Calu3 (cell line): ENCODE measurements at regions not wholly inside any gene's neighbourhood (a gene's known extent, or its start where the extent isn't known, plus 50 kb on each side); places are given as distances from the start of the nearest gene placed in this dataset.

Source experiments
- BruUV-seq: library from RNA; stranded (reverse); fragments of 400-500 nt; replicated peaks from 2 replicates; lab custom pipeline; 2021; lab: Mats Ljungman, UMichigan
- CTCF ChIA-PET: fragments of 300-600 bp; sonication (Branson Sonifier 250); formaldehyde crosslinking; loops from one replicate; lab custom pipeline; 2022; ENCODE audit warnings: antibody characterized with exemption; lab: Charles Lee
- DNase-seq: peaks from one replicate; pipeline ENCODE4 v3.0.0; 2022
- H3K27ac Mint-ChIP-seq: one replicate; pipeline ENCODE4 v1.8.0; 2022; ENCODE audit warnings: mixed read lengths; ENCODE audit not compliant: unreplicated experiment
- H3K27me3 Mint-ChIP-seq: one replicate; pipeline ENCODE4 v1.8.0; 2022; ENCODE audit warnings: mixed read lengths; ENCODE audit not compliant: unreplicated experiment
- H3K36me3 Mint-ChIP-seq: one replicate; pipeline ENCODE4 v1.8.0; 2022; ENCODE audit warnings: mild to moderate bottlenecking, moderate library complexity, mixed read lengths; ENCODE audit not compliant: insufficient read depth, unreplicated experiment
- H3K4me1 Mint-ChIP-seq: one replicate; pipeline ENCODE4 v1.8.0; 2022; ENCODE audit warnings: mild to moderate bottlenecking, low read depth, mixed read lengths; ENCODE audit not compliant: unreplicated experiment
- H3K4me3 Mint-ChIP-seq: one replicate; pipeline ENCODE4 v1.8.0; 2022; ENCODE audit warnings: mild to moderate bottlenecking, low read depth, moderate library complexity, mixed read lengths; ENCODE audit not compliant: unreplicated experiment
- H3K9me3 Mint-ChIP-seq: one replicate; pipeline ENCODE4 v1.8.0; 2022; ENCODE audit warnings: low read depth, mixed read lengths; ENCODE audit not compliant: unreplicated experiment
- intact Hi-C: fragments of 100-400 bp; cut with micrococcal nuclease; formaldehyde crosslinking; loops from one replicate; pipeline ENCODE4 v1.10.0; 2022; ENCODE audit not compliant: unreplicated experiment
- TF ChIP-seq, protein P1 (sequence below): fragments of 200-600 bp; IDR thresholded peaks from one replicate; pipeline ENCODE4 v1.8.0; 2022; ENCODE audit warnings: antibody characterized with exemption; ENCODE audit not compliant: unreplicated experiment

DNA sequence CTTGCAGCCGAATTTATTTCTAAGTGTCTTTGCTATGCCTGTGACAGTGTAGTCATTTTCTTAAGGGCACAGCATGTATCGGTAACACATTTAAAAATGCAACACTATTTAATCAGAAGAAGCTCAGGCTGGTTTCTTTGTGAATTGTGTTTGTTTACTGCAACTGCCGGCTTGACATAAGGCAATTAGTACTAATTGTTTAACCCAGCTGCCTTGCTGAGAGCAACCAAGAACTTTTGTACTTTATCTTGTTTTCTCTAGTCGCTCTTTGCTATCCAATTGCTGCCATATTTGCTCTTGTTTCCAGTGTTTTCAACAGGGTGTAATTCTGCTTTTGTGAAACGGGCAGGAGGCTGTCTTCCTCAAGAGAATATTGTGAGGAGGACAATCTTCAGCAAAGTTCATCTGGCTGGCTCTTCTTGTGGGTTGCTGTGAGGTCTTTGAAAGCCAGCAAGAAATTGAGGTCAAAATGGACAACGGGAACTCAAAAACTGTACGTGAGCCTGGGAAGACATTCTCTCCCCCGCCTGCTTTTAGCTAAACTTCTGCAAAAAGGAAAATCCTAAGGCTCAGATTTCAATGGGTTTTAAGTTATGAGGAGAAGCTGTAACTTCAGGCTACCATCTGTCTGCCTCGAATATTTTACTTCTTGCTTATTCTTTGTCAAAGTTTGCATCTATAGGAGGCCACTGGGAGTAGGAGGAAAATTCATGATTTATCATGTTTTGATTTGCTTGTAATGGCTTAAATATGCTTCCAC is 75.8 kb upstream of the TSHZ3 start:
- no peaks in the 10 kb centered on the region for H3K27me3 Mint-ChIP-seq
- no TSS peak for BruUV-seq
- H3K4me3 Mint-ChIP-seq: no peak overlapping the region
- no peaks in the 10 kb centered on the region for H3K36me3 Mint-ChIP-seq
- H3K27ac Mint-ChIP-seq: no peak overlapping the region
- CTCF ChIA-PET: no interaction called here
- no peak for DNase-seq
- intact Hi-C loops: no loop called here
- TF ChIP-seq, protein P1, sequence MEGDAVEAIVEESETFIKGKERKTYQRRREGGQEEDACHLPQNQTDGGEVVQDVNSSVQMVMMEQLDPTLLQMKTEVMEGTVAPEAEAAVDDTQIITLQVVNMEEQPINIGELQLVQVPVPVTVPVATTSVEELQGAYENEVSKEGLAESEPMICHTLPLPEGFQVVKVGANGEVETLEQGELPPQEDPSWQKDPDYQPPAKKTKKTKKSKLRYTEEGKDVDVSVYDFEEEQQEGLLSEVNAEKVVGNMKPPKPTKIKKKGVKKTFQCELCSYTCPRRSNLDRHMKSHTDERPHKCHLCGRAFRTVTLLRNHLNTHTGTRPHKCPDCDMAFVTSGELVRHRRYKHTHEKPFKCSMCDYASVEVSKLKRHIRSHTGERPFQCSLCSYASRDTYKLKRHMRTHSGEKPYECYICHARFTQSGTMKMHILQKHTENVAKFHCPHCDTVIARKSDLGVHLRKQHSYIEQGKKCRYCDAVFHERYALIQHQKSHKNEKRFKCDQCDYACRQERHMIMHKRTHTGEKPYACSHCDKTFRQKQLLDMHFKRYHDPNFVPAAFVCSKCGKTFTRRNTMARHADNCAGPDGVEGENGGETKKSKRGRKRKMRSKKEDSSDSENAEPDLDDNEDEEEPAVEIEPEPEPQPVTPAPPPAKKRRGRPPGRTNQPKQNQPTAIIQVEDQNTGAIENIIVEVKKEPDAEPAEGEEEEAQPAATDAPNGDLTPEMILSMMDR: no peak
- H3K9me3 Mint-ChIP-seq: peaks cover 12% of the 10 kb centered on the region
- H3K4me1 Mint-ChIP-seq: no peaks in the 10 kb centered on the region

- DNase-seq: no peak
- Mint-ChIP-seq H3K9me3 (peaks cover 11% of the 10 kb centered on the region), H3K4me1 (no peaks in the 10 kb centered on the region), H3K27me3 (no peaks in the 10 kb centered on the region), H3K4me3 (no peak overlapping the region), H3K27ac (no peak overlapping the region), H3K36me3 (no peaks in the 10 kb centered on the region)
- TF ChIP-seq, protein P1: no peak
- CTCF ChIA-PET: interaction anchor here (0.6 kb wide), 1 partner anchor 169 kb away, joined by 3 read pairs; no protein-coding TSS in a partner anchor
- intact Hi-C loops: no loop called here
- no TSS peak for BruUV-seq
Measured at GRCh38 chr19:31427857-31428256, 78.6 kb upstream of the TSHZ3 start.

DNA sequence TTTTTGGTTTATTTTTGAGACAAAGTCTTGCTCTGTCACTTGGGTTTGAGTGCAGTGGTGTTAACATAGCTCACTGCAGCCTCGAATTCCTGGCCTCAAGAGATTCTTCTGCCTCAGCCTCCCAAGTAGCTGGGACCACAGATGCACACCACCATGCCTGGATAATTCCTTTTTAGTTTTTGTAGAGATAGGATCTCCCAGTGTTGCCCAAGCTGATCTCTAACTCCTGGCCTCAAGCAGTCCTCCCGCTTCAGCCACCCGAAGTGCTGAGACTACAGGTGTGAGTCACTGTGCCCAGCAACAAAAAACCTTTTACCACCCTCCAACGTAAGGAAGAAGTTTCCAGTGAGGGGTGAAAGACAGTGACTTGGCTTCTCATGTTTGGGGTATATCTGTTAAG is 81.1 kb upstream of the TSHZ3 start:
- Mint-ChIP-seq H3K27me3 (no peaks in the 10 kb centered on the region), H3K9me3 (peaks cover 19% of the 10 kb centered on the region), H3K27ac (no peak overlapping the region), H3K4me3 (no peak overlapping the region), H3K36me3 (no peaks in the 10 kb centered on the region), H3K4me1 (no peaks in the 10 kb centered on the region)
- TF ChIP-seq, protein P1: no peak
- DNase-seq: no peak
- intact Hi-C loops: no loop called here
- BruUV-seq: no TSS peak
- CTCF ChIA-PET: no interaction called here

- no TSS peak for BruUV-seq
- H3K27me3 Mint-ChIP-seq: no peaks in the 10 kb centered on the region
- intact Hi-C loops: no loop called here
- H3K36me3 Mint-ChIP-seq: no peaks in the 10 kb centered on the region
- CTCF ChIA-PET: no interaction called here
- H3K4me3 Mint-ChIP-seq: no peak overlapping the region
- TF ChIP-seq, protein P1: no peak
- DNase-seq: no peak
- no peaks in the 10 kb centered on the region for H3K4me1 Mint-ChIP-seq
- peaks cover 23% of the 10 kb centered on the region for H3K9me3 Mint-ChIP-seq
- no peak overlapping the region for H3K27ac Mint-ChIP-seq
Measured at GRCh38 chr19:31432201-31432810, 83.1 kb upstream of the TSHZ3 start.
